Epithelial cell of prostate (primary cell): ENCODE measurements at regions not wholly inside any gene's neighbourhood (a gene's known extent, or its start where the extent isn't known, plus 50 kb on each side); places are given as distances from the start of the nearest gene placed in this dataset.
A peak's percentile ranks its signal among the peaks of the same experiment; 100 is the strongest.

Source experiments
- DNase-seq: peaks from one replicate; pipeline ENCODE4 v3.0.0-alpha.2; 2011; ENCODE audit warnings: low read depth, low spot score
- H3K27ac ChIP-seq: fragments of 450-650 bp; 2 replicates; pipeline ENCODE4 v1.5.1; 2017; ENCODE audit warnings: mild to moderate bottlenecking

GRCh38 chr5:152953788-152954483 is 536.5 kb upstream of the GRIA1 start:
- no peak for DNase-seq
- no peak overlapping the region for H3K27ac ChIP-seq

GRCh38 chr5:152956943-152957613 is 533.4 kb upstream of the GRIA1 start:
- H3K27ac ChIP-seq, result no peak overlapping the region
- DNase-seq, result no peak

DNA sequence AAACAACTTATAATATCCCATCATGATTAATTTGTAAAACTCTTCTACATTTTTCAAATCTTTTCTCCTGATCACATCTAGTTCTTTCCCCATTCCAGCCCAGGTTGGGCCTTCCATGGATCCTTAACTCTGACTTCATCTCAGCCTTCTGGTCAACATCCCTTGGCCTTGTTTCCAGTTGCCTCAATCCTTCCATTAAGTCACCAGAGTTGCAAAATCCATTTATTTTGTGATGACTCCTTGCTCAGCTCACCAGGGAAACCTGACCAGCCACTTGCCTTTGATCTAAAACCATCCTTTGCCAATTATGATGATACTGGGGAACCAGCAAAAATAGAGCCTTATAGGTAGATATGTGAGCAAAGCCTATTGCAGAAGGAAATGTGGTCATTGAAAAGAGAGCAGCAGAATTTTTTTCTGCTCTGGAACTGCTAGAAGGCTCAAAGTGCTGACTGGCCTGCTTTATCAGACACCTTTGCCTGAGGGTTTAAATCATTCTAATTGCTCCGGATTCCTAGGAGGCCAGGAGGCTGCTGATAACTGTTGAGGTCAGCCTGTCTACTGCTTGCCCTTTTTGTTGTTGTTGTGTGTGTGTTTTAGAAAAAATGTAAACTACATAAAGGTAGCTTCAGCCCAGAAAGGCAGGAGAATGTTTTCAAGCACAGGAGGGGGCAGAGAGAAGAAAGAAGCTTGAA is 512.2 kb upstream of the GRIA1 start:
- DNase-seq, result no peak
- no peak overlapping the region for H3K27ac ChIP-seq

GRCh38 chr5:152987131-152987530 is 503.3 kb upstream of the GRIA1 start:
- no peak for DNase-seq
- H3K27ac ChIP-seq, result no peak overlapping the region

DNA sequence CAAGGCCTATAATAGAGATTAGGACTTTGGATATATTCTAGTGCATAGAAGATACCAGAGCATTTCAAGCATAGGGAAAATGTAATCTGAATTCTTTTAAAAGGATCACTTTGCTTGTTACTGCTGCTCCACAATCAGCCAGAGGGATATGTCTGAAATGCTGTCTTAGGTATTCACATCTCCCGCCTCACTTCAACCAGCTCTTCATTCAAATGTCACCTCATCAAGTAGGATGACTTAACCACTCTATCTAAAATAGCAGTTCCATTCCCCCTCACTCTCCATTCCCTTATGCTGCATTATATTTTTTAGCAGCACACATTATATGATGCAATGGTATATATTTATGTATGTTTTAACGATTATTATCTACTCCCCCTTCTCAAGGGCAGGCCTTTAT is 500.3 kb upstream of the GRIA1 start:
- no peak for DNase-seq
- no peak overlapping the region for H3K27ac ChIP-seq

DNA sequence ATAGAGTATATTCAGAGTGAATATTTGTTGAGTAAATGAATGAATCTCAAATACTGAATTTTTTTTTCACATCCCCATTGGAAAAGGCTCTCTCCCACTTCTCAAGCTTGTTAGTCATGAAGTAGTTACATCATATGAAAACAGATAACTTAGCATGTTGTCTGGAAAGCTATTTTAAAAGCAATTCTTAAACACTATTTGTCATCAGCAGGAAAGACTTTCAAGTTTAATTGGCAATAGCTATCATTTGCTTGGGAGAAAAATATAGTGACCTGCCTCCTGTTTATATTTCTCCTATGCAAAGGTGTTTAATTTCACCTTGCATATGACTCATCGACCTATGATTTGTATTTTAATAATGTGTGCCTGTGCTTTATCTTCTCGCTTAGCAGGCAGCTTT is 499.8 kb upstream of the GRIA1 start:
- DNase-seq, result no peak
- no peak overlapping the region for H3K27ac ChIP-seq

DNA sequence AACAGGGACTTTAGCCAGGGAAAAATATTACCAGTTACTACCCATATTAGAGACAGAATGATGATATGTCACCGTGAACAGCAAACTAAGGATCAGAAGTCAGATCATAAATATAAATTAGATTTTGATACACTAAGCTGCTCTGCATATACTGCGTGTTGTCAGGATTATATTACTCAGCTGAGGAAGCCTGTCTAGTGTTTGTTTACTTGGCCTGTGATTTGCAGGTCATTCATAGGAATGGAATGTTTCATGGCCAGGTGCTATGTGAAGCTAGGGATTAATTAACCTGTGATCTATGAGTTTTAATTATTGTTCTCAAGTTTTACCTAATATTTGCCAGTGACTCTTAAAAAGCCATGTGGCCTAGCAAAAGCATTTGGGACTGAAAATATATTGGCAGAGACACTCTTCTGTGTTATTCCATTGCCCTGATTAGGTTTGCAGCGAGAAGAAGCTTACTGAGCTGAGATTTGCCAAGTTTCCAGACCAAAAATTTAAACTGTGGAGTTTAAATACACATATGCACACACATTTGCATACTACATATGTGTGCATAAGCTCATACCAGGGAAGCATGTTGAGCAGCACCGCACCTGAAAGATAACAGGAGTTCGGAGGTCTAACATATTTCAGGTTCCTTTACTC is 496.3 kb upstream of the GRIA1 start:
- no peak for DNase-seq
- H3K27ac ChIP-seq, result no peak overlapping the region

DNA sequence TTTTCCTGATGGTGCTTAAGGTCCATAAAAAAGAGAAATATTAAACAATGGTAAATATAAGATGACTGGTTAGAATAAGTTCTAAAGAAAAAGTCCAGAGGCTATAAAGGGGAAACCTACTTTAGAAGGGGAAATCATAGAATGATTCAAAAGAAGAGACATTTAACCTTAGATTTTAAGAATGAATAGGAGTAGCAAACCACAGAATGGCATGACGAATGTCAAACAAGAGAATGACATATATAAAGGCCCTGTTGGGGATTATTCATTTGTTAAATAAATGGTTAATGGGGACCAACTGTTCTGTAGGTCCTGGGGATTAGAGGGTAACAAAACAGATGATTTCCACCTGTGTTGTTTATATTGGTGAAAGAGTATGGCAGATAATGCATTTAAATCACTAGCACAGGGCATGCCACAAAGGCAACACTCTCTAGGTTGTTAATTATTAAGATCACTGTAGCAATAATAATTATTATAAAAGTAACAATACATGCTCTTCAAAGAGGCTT is 495.2 kb upstream of the GRIA1 start:
- H3K27ac ChIP-seq, result no peak overlapping the region

DNA sequence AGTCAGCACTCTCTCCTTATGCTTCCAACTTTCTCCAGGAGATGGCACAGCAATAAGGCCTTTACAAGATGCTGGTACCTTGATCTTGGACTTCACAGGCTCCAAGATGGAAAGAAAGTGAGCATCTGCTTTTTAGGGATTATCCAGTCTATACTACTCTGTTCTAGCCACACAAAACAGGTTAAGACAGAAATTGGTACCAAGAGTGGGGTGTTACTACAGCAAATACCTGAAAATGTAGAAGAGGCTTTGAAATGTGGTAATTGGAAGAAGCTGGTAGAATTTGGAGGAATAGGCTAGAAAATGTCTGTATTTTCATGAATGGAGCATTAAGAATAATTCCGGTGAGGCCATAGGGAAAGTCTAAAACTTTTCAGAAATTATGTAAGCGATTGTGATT is 484.8 kb upstream of the GRIA1 start:
- H3K27ac ChIP-seq, result no peak overlapping the region
- DNase-seq, result no peak

More for the DNA sequence above, 495.2 kb upstream of the GRIA1 start:
- no peak for DNase-seq

DNA sequence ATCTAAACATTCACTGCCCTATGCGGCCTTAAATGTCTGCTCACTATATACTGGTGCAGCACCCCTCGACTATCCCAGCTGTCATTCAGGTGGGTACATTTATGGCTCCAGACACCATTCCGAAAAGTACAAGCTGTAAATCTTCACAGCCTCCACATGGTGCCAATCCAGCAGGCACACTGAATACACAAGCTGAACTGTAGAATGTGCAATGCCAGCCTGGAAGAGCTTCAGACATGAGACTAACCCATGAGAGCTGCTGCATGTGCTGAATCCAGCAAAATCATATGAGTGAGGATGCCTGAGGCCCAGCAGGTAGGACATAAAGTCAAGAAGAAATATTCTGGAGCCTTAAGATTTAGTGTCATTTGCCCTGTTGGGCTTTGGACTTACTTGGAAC is 483.8 kb upstream of the GRIA1 start:
- no peak for DNase-seq
- H3K27ac ChIP-seq, result no peak overlapping the region

GRCh38 chr5:153014194-153014593 is 476.3 kb upstream of the GRIA1 start:
- no peak overlapping the region for H3K27ac ChIP-seq
- DNase-seq, result no peak

DNA sequence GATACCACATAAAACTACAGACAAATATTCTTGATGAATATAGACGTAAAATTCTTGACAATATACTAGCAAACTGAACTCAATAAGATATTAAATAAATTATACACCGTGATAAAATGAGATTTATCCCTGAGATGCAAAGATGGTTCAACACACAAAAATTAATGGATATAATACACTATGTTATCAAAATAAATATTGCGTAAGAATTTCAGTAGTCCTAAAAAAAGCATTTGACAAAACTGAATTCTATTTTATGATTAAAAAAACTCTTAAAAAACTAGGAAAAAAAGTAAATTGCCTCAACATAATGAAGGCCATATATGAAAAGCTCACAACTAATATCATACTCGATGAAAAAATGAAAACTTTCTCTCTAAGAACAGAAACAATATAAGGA is 472.3 kb upstream of the GRIA1 start:
- DNase-seq, result no peak
- no peak overlapping the region for H3K27ac ChIP-seq

DNA sequence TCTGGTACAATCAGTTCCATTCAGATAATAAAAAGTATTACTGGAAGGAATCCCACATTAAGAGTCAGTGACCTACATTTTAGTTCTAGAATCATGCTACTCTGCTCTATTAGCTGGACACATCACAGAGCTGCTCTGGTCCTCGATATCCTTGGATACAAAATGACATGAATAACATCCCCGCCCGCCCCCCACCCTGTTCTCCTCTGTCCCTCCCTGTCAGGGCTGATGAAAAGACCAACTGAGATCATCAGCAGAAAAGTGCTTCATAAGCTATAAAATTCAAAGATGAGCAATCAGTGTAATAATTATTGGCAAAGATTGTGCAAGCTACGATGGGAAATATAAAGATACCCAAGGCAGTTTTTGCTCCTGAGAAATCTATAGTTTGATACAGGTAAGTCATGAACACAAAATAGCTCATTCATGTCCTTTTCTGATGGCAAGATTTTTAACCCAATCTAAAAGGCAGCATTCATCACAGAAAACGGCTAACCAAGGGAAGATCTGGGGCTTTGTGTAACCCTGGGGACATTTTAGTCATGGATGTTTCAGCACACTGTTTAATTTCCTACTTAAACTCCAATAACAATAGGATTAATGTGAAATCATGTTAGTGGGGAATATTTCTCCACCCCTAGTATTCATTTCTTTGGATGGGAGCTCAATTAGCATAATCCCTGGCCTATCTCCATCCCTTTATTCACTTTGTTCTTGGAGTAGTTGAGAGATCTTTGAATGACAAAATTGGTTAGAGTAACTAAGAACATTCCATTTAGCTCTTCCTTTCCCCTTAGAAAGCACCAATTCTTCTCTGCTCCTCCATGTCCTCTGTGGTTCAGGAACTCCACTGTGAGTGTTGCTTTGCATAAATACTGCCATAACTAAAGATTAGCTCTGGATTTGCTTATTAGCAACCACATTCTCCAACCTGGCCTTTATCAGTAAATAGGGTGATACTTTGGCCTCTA is 459.4 kb upstream of the GRIA1 start:
- DNase-seq, result no peak
- no peak overlapping the region for H3K27ac ChIP-seq

GRCh38 chr5:153039501-153039900 is 451.0 kb upstream of the GRIA1 start:
- no peak for DNase-seq
- no peak overlapping the region for H3K27ac ChIP-seq

DNA sequence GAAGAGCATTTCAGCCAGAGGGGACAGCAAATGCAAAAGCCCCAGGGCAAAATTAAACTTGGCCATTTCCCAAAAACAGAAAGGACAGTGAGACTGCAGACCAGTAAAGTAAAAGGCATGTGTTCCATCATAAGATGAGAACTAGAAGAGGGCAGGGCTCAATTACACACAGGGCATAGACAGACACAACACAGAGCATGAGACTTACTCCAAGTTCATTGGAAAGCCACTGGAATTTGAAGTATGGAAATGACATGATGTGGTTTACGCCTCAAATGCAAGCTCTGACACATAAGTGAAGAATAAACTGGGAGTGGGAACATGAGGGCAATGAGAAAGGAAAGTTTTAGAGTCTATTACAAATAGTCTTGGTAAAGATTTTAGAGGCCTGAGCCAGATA is 446.6 kb upstream of the GRIA1 start:
- peak; percentile 29 for DNase-seq

GRCh38 chr5:153050496-153051179 is 439.8 kb upstream of the GRIA1 start:
- peak overlapping the region; percentile 12 for H3K27ac ChIP-seq
- no peak for DNase-seq

More for the DNA sequence above, 446.6 kb upstream of the GRIA1 start:
- H3K27ac ChIP-seq, result no peak overlapping the region

DNA sequence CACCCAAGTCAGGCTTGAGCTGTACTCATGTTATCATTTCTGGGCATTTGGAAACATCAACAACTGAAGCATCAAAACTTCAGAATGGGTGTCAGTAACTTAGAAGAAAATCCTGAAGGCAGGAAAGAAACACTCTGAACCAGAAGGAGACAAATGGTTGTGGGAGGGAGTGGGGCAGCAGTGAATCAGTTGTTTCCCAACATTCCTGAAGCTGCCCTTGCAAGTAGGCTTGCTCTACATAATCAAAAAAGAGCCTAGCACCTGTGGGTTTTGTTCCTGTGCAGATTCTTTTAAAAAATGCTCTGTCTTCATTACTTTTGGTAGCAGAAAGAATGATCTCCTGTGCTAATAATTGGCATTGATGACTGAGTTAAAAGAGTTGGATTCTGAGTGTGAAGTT is 424.2 kb upstream of the GRIA1 start:
- no peak overlapping the region for H3K27ac ChIP-seq
- no peak for DNase-seq

GRCh38 chr5:153067869-153068268 is 422.6 kb upstream of the GRIA1 start:
- no peak overlapping the region for H3K27ac ChIP-seq
- no peak for DNase-seq

- no peak for DNase-seq
- peak overlapping the region; percentile 39 for H3K27ac ChIP-seq
Measured at GRCh38 chr5:153079396-153079795, 411.1 kb upstream of the GRIA1 start.
